GM23338 (cell line): ENCODE measurements at regions not wholly inside any gene's neighbourhood (a gene's known extent, or its start where the extent isn't known, plus 50 kb on each side); places are given as distances from the start of the nearest gene placed in this dataset.

Experiments used
- ATAC-seq: fragments of 200-7000 bp; cut with Tn5 transposase; 3 replicates; pipeline ENCODE4 v1.9.1; 2020
- DNase-seq: peaks from one replicate; pipeline ENCODE4 v3.0.0-alpha.2; 2015; ENCODE audit warnings: low spot score
- H2AFZ ChIP-seq: fragments of 200-600 bp; sonication (generic); 2 replicates; pipeline ENCODE4 v1.8.0; 2016; ENCODE audit warnings: antibody characterized with exemption, mild to moderate bottlenecking, moderate library complexity
- H3F3A ChIP-seq: fragments of 200-600 bp; sonication (generic); replicated peaks from 2 replicates; pipeline ENCODE4 v1.8.0; 2017; ENCODE audit warnings: antibody characterized with exemption, mixed run types, low read depth
- H3K27ac ChIP-seq: fragments of 200-600 bp; sonication (generic); 2 replicates; pipeline ENCODE4 v1.6.1; 2016; ENCODE audit warnings: low read depth
- H3K27me3 ChIP-seq: fragments of 200-600 bp; sonication (generic); 2 replicates; pipeline ENCODE4 v1.8.0; 2016; ENCODE audit warnings: mild to moderate bottlenecking, mixed run types, moderate library complexity; ENCODE audit not compliant: insufficient read depth
- H3K36me3 ChIP-seq: fragments of 200-600 bp; sonication (generic); 2 replicates; pipeline ENCODE4 v1.8.0; 2016; ENCODE audit warnings: mild to moderate bottlenecking; ENCODE audit not compliant: insufficient read depth
- H3K4me1 ChIP-seq: fragments of 200-600 bp; sonication (generic); 2 replicates; pipeline ENCODE4 v1.8.0; 2016; ENCODE audit warnings: mild to moderate bottlenecking, moderate library complexity; ENCODE audit not compliant: insufficient read depth
- H3K4me2 ChIP-seq: fragments of 200-600 bp; sonication (generic); 2 replicates; pipeline ENCODE4 v1.7.1; 2017; ENCODE audit warnings: mixed run types
- H3K4me3 ChIP-seq: fragments of 200-600 bp; sonication (generic); 2 replicates; pipeline ENCODE4 v1.6.1; 2016; ENCODE audit warnings: mixed run types
- H3K79me2 ChIP-seq: fragments of 200-600 bp; sonication (generic); replicated peaks from 2 replicates; pipeline ENCODE4 v1.8.0; 2017; ENCODE audit warnings: mild to moderate bottlenecking; ENCODE audit not compliant: insufficient read depth
- H3K9me2 ChIP-seq: fragments of 200-600 bp; sonication (generic); 2 replicates; pipeline ENCODE4 v1.8.0; 2017; ENCODE audit not compliant: insufficient read depth
- H4K20me1 ChIP-seq: fragments of 200-600 bp; sonication (generic); replicated peaks from 2 replicates; pipeline ENCODE4 v1.8.0; 2017; ENCODE audit warnings: mild to moderate bottlenecking; ENCODE audit not compliant: insufficient read depth
- H3K27ac Mint-ChIP-seq: 2 replicates; pipeline ENCODE4 v1.8.0; 2020; ENCODE audit warnings: inconsistent platforms, mild to moderate bottlenecking, moderate library complexity, mixed read lengths
- H3K27me3 Mint-ChIP-seq: 3 replicates; pipeline ENCODE4 v1.8.0; 2022; ENCODE audit warnings: low read depth, mild to moderate bottlenecking, moderate library complexity, mixed read lengths, inconsistent platforms; ENCODE audit not compliant: insufficient read depth, poor library complexity
- H3K36me3 Mint-ChIP-seq: 3 replicates; pipeline ENCODE4 v1.8.0; 2021; ENCODE audit warnings: low read depth, mild to moderate bottlenecking, inconsistent platforms, moderate library complexity, mixed read lengths
- H3K4me1 Mint-ChIP-seq: 3 replicates; pipeline ENCODE4 v1.8.0; 2020; ENCODE audit warnings: mild to moderate bottlenecking, inconsistent platforms, mixed read lengths
- H3K4me3 Mint-ChIP-seq: 3 replicates; pipeline ENCODE4 v1.8.0; 2021; ENCODE audit warnings: moderate library complexity, mild to moderate bottlenecking, inconsistent platforms, mixed read lengths
- H3K9me3 Mint-ChIP-seq: 3 replicates; pipeline ENCODE4 v1.8.0; 2020; ENCODE audit warnings: moderate library complexity, mild to moderate bottlenecking, inconsistent platforms, mixed read lengths
- CREB1 ChIP-seq: fragments of 250-450 bp; sonication (Bioruptor Pico); IDR thresholded peaks from 2 replicates; pipeline ENCODE4 v1.5.0; 2020; ENCODE audit warnings: low read depth, mild to moderate bottlenecking, moderate library complexity
- EZH2 ChIP-seq: fragments of 200-600 bp; sonication (generic); IDR thresholded peaks from one replicate; pipeline ENCODE4 v1.8.0; 2017; ENCODE audit warnings: antibody characterized with exemption, mild to moderate bottlenecking, low read depth; ENCODE audit not compliant: unreplicated experiment
- EZH2phosphoT487 ChIP-seq: fragments of 200-600 bp; sonication (generic); IDR thresholded peaks from one replicate; pipeline ENCODE4 v1.8.1; 2018; ENCODE audit warnings: antibody characterized with exemption; ENCODE audit not compliant: unreplicated experiment
- JUNB ChIP-seq: IDR thresholded peaks from one replicate; pipeline ENCODE4 v1.6.1; 2016; ENCODE audit warnings: antibody characterized with exemption; ENCODE audit not compliant: unreplicated experiment
- NANOG ChIP-seq: IDR thresholded peaks from 2 replicates; pipeline ENCODE4 v1.6.1; 2016; ENCODE audit warnings: antibody characterized with exemption, borderline replicate concordance
- POLR2AphosphoS5 ChIP-seq: IDR thresholded peaks from 2 replicates; pipeline ENCODE4 v1.6.1; 2016; ENCODE audit warnings: antibody characterized with exemption, low read depth
- ZNF114 ChIP-seq: fragments of 250-450 bp; sonication (Bioruptor Pico); IDR thresholded peaks from 2 replicates; pipeline ENCODE4 v1.5.0; 2020; ENCODE audit warnings: mild to moderate bottlenecking, moderate library complexity
- ZNF331 ChIP-seq: fragments of 250-450 bp; sonication (Bioruptor Pico); IDR thresholded peaks from 2 replicates; pipeline ENCODE4 v1.5.0; 2020; ENCODE audit warnings: low read depth, mild to moderate bottlenecking, moderate library complexity
- TF ChIP-seq, protein P1 (sequence below): IDR thresholded peaks from one replicate; pipeline ENCODE4 v1.6.1; 2018; ENCODE audit warnings: antibody characterized with exemption; ENCODE audit not compliant: unreplicated experiment
- TF ChIP-seq, protein P2 (sequence below), 2 experiments: fragments of 200-600 bp in 1 of 2; sonication (generic) in 1 of 2; conservative IDR thresholded peaks; 2 replicates each; pipeline versions ENCODE4 v1.5.1 to v1.6.1; 2016 to 2017; ENCODE audit warnings: antibody characterized with exemption in 2 of 2, low read depth in 2 of 2, mild to moderate bottlenecking in 2 of 2, moderate library complexity in 1 of 2
- TF ChIP-seq, protein P3 (sequence below): IDR thresholded peaks from 2 replicates; pipeline ENCODE4 v1.6.1; 2016; ENCODE audit warnings: antibody characterized with exemption

GRCh38 chr9:107387409-107387808, 102.2 kb downstream of the KLF4 start:
- Histone ChIP-seq H3F3A (no peaks in the 10 kb centered on the region), H3K36me3 (no peaks in the 10 kb centered on the region), H3K27me3 (no peaks in the 10 kb centered on the region), H4K20me1 (no peaks in the 10 kb centered on the region), H3K79me2 (no peaks in the 10 kb centered on the region), H3K4me1 (no peaks in the 10 kb centered on the region), H3K4me3 (no peak overlapping the region), H3K4me2 (no peak overlapping the region), H2AFZ (no peak overlapping the region), H3K27ac (no peak overlapping the region), H3K9me2 (no peaks in the 10 kb centered on the region)
- ATAC-seq (no peak), DNase-seq (no peak)
- Mint-ChIP-seq H3K27me3 (peaks cover 1% of the 10 kb centered on the region), H3K36me3 (no peaks in the 10 kb centered on the region), H3K27ac (no peak overlapping the region), H3K4me1 (no peaks in the 10 kb centered on the region), H3K4me3 (no peak overlapping the region), H3K9me3 (no peaks in the 10 kb centered on the region)
- TF ChIP-seq, protein P1, sequence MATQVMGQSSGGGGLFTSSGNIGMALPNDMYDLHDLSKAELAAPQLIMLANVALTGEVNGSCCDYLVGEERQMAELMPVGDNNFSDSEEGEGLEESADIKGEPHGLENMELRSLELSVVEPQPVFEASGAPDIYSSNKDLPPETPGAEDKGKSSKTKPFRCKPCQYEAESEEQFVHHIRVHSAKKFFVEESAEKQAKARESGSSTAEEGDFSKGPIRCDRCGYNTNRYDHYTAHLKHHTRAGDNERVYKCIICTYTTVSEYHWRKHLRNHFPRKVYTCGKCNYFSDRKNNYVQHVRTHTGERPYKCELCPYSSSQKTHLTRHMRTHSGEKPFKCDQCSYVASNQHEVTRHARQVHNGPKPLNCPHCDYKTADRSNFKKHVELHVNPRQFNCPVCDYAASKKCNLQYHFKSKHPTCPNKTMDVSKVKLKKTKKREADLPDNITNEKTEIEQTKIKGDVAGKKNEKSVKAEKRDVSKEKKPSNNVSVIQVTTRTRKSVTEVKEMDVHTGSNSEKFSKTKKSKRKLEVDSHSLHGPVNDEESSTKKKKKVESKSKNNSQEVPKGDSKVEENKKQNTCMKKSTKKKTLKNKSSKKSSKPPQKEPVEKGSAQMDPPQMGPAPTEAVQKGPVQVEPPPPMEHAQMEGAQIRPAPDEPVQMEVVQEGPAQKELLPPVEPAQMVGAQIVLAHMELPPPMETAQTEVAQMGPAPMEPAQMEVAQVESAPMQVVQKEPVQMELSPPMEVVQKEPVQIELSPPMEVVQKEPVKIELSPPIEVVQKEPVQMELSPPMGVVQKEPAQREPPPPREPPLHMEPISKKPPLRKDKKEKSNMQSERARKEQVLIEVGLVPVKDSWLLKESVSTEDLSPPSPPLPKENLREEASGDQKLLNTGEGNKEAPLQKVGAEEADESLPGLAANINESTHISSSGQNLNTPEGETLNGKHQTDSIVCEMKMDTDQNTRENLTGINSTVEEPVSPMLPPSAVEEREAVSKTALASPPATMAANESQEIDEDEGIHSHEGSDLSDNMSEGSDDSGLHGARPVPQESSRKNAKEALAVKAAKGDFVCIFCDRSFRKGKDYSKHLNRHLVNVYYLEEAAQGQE: no peak
- no peak for TF ChIP-seq ZNF114 (CRISPR knock-in tag)
- TF ChIP-seq, protein P2, sequence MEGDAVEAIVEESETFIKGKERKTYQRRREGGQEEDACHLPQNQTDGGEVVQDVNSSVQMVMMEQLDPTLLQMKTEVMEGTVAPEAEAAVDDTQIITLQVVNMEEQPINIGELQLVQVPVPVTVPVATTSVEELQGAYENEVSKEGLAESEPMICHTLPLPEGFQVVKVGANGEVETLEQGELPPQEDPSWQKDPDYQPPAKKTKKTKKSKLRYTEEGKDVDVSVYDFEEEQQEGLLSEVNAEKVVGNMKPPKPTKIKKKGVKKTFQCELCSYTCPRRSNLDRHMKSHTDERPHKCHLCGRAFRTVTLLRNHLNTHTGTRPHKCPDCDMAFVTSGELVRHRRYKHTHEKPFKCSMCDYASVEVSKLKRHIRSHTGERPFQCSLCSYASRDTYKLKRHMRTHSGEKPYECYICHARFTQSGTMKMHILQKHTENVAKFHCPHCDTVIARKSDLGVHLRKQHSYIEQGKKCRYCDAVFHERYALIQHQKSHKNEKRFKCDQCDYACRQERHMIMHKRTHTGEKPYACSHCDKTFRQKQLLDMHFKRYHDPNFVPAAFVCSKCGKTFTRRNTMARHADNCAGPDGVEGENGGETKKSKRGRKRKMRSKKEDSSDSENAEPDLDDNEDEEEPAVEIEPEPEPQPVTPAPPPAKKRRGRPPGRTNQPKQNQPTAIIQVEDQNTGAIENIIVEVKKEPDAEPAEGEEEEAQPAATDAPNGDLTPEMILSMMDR (conservative IDR thresholded peaks at IDR 0.05; ENCODE audit: low read depth in 2 of 2): no peak
- TF ChIP-seq EZH2phosphoT487: no peak
- TF ChIP-seq, protein P3, sequence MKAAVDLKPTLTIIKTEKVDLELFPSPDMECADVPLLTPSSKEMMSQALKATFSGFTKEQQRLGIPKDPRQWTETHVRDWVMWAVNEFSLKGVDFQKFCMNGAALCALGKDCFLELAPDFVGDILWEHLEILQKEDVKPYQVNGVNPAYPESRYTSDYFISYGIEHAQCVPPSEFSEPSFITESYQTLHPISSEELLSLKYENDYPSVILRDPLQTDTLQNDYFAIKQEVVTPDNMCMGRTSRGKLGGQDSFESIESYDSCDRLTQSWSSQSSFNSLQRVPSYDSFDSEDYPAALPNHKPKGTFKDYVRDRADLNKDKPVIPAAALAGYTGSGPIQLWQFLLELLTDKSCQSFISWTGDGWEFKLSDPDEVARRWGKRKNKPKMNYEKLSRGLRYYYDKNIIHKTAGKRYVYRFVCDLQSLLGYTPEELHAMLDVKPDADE: no peak
- TF ChIP-seq CREB1 (CRISPR knock-in tag): no peak
- no peak for TF ChIP-seq ZNF331 (CRISPR knock-in tag)
- TF ChIP-seq EZH2: no peak
- no peak for TF ChIP-seq JUNB
- no peak for TF ChIP-seq POLR2AphosphoS5

- Histone ChIP-seq H3K9me2 (no peaks in the 10 kb centered on the region), H3K4me3 (no peak overlapping the region), H3K4me1 (no peaks in the 10 kb centered on the region), H3F3A (no peaks in the 10 kb centered on the region), H3K27ac (no peak overlapping the region), H2AFZ (no peak overlapping the region; the same call in 1 of the 2 replicates), H3K79me2 (no peaks in the 10 kb centered on the region), H4K20me1 (no peaks in the 10 kb centered on the region), H3K36me3 (no peaks in the 10 kb centered on the region), H3K4me2 (no peak overlapping the region), H3K27me3 (no peaks in the 10 kb centered on the region)
- H3K36me3 Mint-ChIP-seq: no peaks in the 10 kb centered on the region
- peaks cover 1% of the 10 kb centered on the region for H3K27me3 Mint-ChIP-seq
- no peak for TF ChIP-seq CREB1 (CRISPR knock-in tag)
- TF ChIP-seq POLR2AphosphoS5: no peak
- TF ChIP-seq NANOG: no peak
- no peak for TF ChIP-seq ZNF331 (CRISPR knock-in tag)
- no peak for TF ChIP-seq JUNB
- TF ChIP-seq EZH2phosphoT487: no peak
- TF ChIP-seq ZNF114 (CRISPR knock-in tag): no peak
- TF ChIP-seq, protein P3: no peak
- no peak overlapping the region for H3K4me3 Mint-ChIP-seq
- no peak overlapping the region for H3K27ac Mint-ChIP-seq
- no peaks in the 10 kb centered on the region for H3K4me1 Mint-ChIP-seq
- ATAC-seq (no peak), DNase-seq (no peak)
- H3K9me3 Mint-ChIP-seq: no peaks in the 10 kb centered on the region
Measured at GRCh38 chr9:107386396-107386795, 103.2 kb downstream of the KLF4 start.
